K562 (cell line): ENCODE measurements at regions not wholly inside any gene's neighbourhood (a gene's known extent, or its start where the extent isn't known, plus 50 kb on each side); places are given as distances from the start of the nearest gene placed in this dataset.

Source experiments
- ATAC-seq: fragments of 200-7000 bp; cut with Tn5 transposase; 3 replicates; pipeline ENCODE4 v1.9.1; 2020; ENCODE audit warnings: moderate library complexity
- BruUV-seq: library from RNA; stranded (reverse); fragments of 400-500 nt; replicated peaks from 2 replicates; lab custom pipeline; 2021; lab: Mats Ljungman, UMichigan
- CTCF ChIA-PET: fragments of 300-600 bp; formaldehyde crosslinking; extraction: SDS; loops from one replicate; lab custom pipeline; 2021; ENCODE audit warnings: low intra/inter-chr PET ratio; lab: Yijun Ruan, JAX
- POLR2A ChIA-PET: fragments of 300-600, 350-650 bp; sonication (Branson Sonifier 250); formaldehyde crosslinking; extraction: SDS; loops from one replicate; lab custom pipeline; 2021; ENCODE audit warnings: antibody characterized with exemption, inconsistent platforms; lab: Yijun Ruan, JAX
- DNase-seq, 4 experiments: peaks; one replicate each; pipeline versions ENCODE4 v3.0.0 to v3.0.0-alpha.2; 2011 to 2018; ENCODE audit warnings: low spot score in 3 of 4, mixed read lengths in 3 of 4; ENCODE audit errors: extremely low read depth in 1 of 4
- FAIRE-seq: peaks from 2 replicates; lab custom pipeline; 2011; peaks lifted over from hg19 to GRCh38; lab: Jason Lieb, UNC
- H2AFZ ChIP-seq: 2 replicates; pipeline ENCODE4 v1.6.0; 2011; ENCODE audit warnings: low read depth, low read length, control low read depth, inconsistent platforms
- H3K27ac ChIP-seq: fragments of 200-600 bp; 3 replicates; pipeline ENCODE4 v1.8.0; 2011; ENCODE audit warnings: low read depth, mild to moderate bottlenecking, control low read depth, inconsistent platforms, low read length, moderate library complexity, mixed read lengths; ENCODE audit errors: extremely low read depth
- H3K27me3 ChIP-seq, 2 experiments: fragments of 300-600 bp in 1 of 2; 2 replicates in 1 of 2; 3 replicates in 1 of 2; pipeline versions ENCODE4 v1.6.0 to v1.8.0; 2011; ENCODE audit warnings: inconsistent platforms in 2 of 2, low read length in 2 of 2, mild to moderate bottlenecking in 1 of 2, mixed read lengths in 1 of 2, moderate library complexity in 1 of 2; ENCODE audit not compliant: control insufficient read depth in 2 of 2, insufficient read depth in 2 of 2
- H3K36me3 ChIP-seq: fragments of 300-600 bp; 3 replicates; pipeline ENCODE4 v1.8.0; 2011; ENCODE audit warnings: mild to moderate bottlenecking, low read length, inconsistent platforms; ENCODE audit not compliant: control insufficient read depth, insufficient read depth
- H3K4me1 ChIP-seq, 2 experiments: fragments of 200-600 bp in 1 of 2; replicated peaks in 1 of 2; 2 replicates in 1 of 2; 3 replicates in 1 of 2; pipeline versions ENCODE4 v1.5.1 to v1.8.0; 2011; ENCODE audit warnings: inconsistent platforms in 2 of 2, low read length in 2 of 2, mild to moderate bottlenecking in 1 of 2, mixed read lengths in 1 of 2, moderate library complexity in 1 of 2; ENCODE audit not compliant: control insufficient read depth in 2 of 2, insufficient read depth in 2 of 2
- H3K4me2 ChIP-seq: 2 replicates; pipeline ENCODE4 v1.6.1; 2011; ENCODE audit warnings: low read length, control low read depth, inconsistent platforms, mixed read lengths; ENCODE audit not compliant: insufficient read depth
- H3K4me3 ChIP-seq: fragments of 200-600 bp; sonication (generic), shearing (Covaris generic); 2 replicates; pipeline ENCODE4 v1.5.1; 2016; ENCODE audit warnings: control low read depth, inconsistent platforms
- H3K79me2 ChIP-seq: fragments of 200-600 bp; 3 replicates; pipeline ENCODE4 v1.8.0; 2011; ENCODE audit warnings: low read length, inconsistent platforms; ENCODE audit not compliant: control insufficient read depth, insufficient read depth
- H3K9ac ChIP-seq, 2 experiments: 2 replicates each; pipeline versions ENCODE4 v1.6.0 to v1.6.1; 2011; ENCODE audit warnings: low read depth in 2 of 2, low read length in 2 of 2, control low read depth in 1 of 2, inconsistent platforms in 1 of 2, mild to moderate bottlenecking in 1 of 2, mixed read lengths in 1 of 2; ENCODE audit not compliant: insufficient read depth in 1 of 2
- H3K9me1 ChIP-seq: one replicate; pipeline ENCODE4 v1.6.0; 2011; ENCODE audit warnings: inconsistent platforms, mild to moderate bottlenecking, low read length, moderate library complexity; ENCODE audit not compliant: control insufficient read depth, insufficient read depth
- H3K9me3 ChIP-seq: replicated peaks from 2 replicates; pipeline ENCODE4 v1.5.1; 2011; ENCODE audit warnings: low read depth, low read length, inconsistent platforms; ENCODE audit not compliant: control insufficient read depth, insufficient read depth
- H4K20me1 ChIP-seq: replicated peaks from 2 replicates; pipeline ENCODE4 v1.6.1; 2011; ENCODE audit warnings: low read length, inconsistent platforms, mixed read lengths; ENCODE audit not compliant: control insufficient read depth, insufficient read depth
- ARID1B ChIP-seq: fragments of 450-650 bp; IDR thresholded peaks from 2 replicates; pipeline ENCODE4 v1.6.1; 2016; ENCODE audit warnings: antibody characterized with exemption, mild to moderate bottlenecking, inconsistent platforms
- ASH1L ChIP-seq: fragments of 450-650 bp; IDR thresholded peaks from 2 replicates; pipeline ENCODE4 v1.6.1; 2018; ENCODE audit warnings: borderline replicate concordance, mild to moderate bottlenecking, low read depth; ENCODE audit not compliant: partially characterized antibody
- ZNF354B ChIP-seq: fragments of 250-450 bp; sonication (Bioruptor Pico); IDR thresholded peaks from 2 replicates; pipeline ENCODE4 v1.4.0; 2020
- ZNF785 ChIP-seq: fragments of 250-450 bp; sonication (Bioruptor Pico); IDR thresholded peaks from 2 replicates; pipeline ENCODE4 v1.4.0; 2020; ENCODE audit warnings: mild to moderate bottlenecking
- WGBS: fragments of 100-300 bp; shearing (Covaris generic); methylation state at CpG from one replicate; pipeline ENCODE4 v1.1.6; 2016; ENCODE audit warnings: low coverage, mixed read lengths; ENCODE audit not compliant: insufficient coverage; ENCODE audit errors: missing lambda C conversion rate; 5-methylcytosine and 5-hydroxymethylcytosine counted together
- in situ Hi-C: fragments of 300-500 bp; cut with MboI; formaldehyde crosslinking; loops from 4 replicates; pipeline ENCODE4 v1.15.0; 2018; ENCODE audit warnings: inconsistent platforms, mixed read lengths
- intact Hi-C: fragments of 100-400 bp; cut with micrococcal nuclease; formaldehyde crosslinking; loops from 2 replicates; pipeline ENCODE4 v1.14.2; 2022
- TF ChIP-seq, protein P1 (sequence below), 2 experiments: IDR thresholded peaks in 1 of 2; conservative IDR thresholded peaks in 1 of 2; 2 replicates each; pipeline ENCODE4 v1.6.1; 2016; ENCODE audit warnings: low read depth in 2 of 2, mild to moderate bottlenecking in 1 of 2, missing compliant biosample characterization in 1 of 2, missing genetic modification characterization in 1 of 2, moderate library complexity in 1 of 2
- TF ChIP-seq, protein P2 (sequence below): fragments of 450-650 bp; conservative IDR thresholded peaks from 2 replicates; pipeline ENCODE4 v1.6.1; 2016; ENCODE audit warnings: missing genetic modification characterization, low read depth, mild to moderate bottlenecking, control low read depth, missing compliant biosample characterization

DNA sequence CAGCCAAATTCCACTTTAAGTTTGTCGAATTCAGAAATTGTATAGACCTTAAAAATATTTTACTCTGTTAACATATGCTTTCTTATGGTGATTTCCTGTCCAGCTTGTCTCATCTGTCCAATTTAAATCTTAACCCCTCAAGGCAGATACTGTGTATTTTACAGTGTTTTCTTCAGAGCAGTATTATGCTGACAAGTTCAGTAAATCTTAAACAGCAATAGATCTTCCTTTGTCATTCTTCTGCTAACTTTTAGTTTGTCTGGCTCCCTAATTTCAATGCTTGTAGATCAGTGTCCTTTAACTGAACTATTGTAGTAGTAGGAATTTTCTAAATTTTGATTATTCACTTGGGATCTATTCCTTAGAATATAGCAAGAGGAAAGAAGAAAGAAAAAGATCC, 52.8 kb upstream of the MEIS1 start:
- no TSS peak for BruUV-seq
- ChIA-PET POLR2A (interaction anchor here (0.7 kb wide), 1 partner anchor 74 kb away, joined by 5 read pairs; no protein-coding TSS in a partner anchor), CTCF (no interaction called here)
- FAIRE-seq (no peak), DNase-seq (no peak), ATAC-seq (no peak)
- TF ChIP-seq, protein P1, sequence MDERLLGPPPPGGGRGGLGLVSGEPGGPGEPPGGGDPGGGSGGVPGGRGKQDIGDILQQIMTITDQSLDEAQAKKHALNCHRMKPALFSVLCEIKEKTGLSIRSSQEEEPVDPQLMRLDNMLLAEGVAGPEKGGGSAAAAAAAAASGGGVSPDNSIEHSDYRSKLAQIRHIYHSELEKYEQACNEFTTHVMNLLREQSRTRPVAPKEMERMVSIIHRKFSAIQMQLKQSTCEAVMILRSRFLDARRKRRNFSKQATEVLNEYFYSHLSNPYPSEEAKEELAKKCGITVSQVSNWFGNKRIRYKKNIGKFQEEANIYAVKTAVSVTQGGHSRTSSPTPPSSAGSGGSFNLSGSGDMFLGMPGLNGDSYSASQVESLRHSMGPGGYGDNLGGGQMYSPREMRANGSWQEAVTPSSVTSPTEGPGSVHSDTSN (CRISPR knock-in tag; IDR thresholded peaks at IDR 0.05; ENCODE audit: low read depth): no peak
- TF ChIP-seq, protein P1 (tag; conservative IDR thresholded peaks at IDR 0.05; ENCODE audit: low read depth): peak; percentile 32; the same call in 1 of the 2 replicates
- TF ChIP-seq ASH1L (no peak), ZNF354B (CRISPR knock-in tag) (no peak), ARID1B (no peak), ZNF785 (CRISPR knock-in tag) (no peak)
- TF ChIP-seq, protein P2, sequence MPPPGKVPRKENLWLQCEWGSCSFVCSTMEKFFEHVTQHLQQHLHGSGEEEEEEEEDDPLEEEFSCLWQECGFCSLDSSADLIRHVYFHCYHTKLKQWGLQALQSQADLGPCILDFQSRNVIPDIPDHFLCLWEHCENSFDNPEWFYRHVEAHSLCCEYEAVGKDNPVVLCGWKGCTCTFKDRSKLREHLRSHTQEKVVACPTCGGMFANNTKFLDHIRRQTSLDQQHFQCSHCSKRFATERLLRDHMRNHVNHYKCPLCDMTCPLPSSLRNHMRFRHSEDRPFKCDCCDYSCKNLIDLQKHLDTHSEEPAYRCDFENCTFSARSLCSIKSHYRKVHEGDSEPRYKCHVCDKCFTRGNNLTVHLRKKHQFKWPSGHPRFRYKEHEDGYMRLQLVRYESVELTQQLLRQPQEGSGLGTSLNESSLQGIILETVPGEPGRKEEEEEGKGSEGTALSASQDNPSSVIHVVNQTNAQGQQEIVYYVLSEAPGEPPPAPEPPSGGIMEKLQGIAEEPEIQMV (tag): no peak
- Histone ChIP-seq H3K4me1 (no peaks in the 10 kb centered on the region), H3K9me3 (no peaks in the 10 kb centered on the region), H3K4me2 (no peak overlapping the region), H3K9ac (no peak overlapping the region), H2AFZ (no peak overlapping the region), H3K79me2 (no peaks in the 10 kb centered on the region), H3K4me3 (no peak overlapping the region), H3K9me1 (no peaks in the 10 kb centered on the region), H4K20me1 (no peaks in the 10 kb centered on the region), H3K27ac (no peak overlapping the region), H3K36me3 (no peaks in the 10 kb centered on the region), H3K27me3 (peaks cover 6 to 11% of the 10 kb centered on the region in 2 experiments; a peak in 3 of 5 replicates)
- intact Hi-C loops: no loop called here
- in situ Hi-C loops: no loop called here
- 6% methylated on average over 1 of the region's 1 CpG for WGBS
